Transverse colon (tissue), 3 donors: ENCODE measurements at regions not wholly inside any gene's neighbourhood (a gene's known extent, or its start where the extent isn't known, plus 50 kb on each side); places are given as distances from the start of the nearest gene placed in this dataset.

Experiments
- EP300 ChIP-seq: sonication (generic); formaldehyde crosslinking; IDR thresholded peaks from one replicate; pipeline ENCODE4 v1.6.1; 2017; ENCODE audit warnings: antibody characterized with exemption, low read depth
- POLR2AphosphoS5 ChIP-seq, 3 donors: sonication (generic); formaldehyde crosslinking; IDR thresholded peaks; one replicate each; pipeline ENCODE4 v1.6.1; 2016; ENCODE audit warnings: antibody characterized with exemption in 3 of 3

DNA sequence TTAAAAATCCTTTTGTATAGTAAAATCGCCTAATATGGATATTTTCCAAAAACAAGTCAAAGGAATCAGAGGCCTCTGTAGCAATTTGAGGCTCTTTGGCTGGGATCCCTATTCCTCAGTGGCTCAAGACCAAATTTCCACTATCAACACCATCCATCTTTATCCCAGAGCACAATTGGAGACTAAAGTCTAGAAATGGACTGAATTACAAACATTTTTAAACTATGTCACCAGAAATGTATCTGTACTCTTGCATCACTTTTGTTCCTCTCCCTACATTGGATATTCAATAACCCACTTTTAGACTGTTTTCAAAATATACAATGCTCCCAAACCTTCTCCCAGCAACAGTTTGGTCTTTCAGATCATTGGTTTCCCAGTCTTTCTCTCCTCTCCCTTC is 140.4 kb upstream of the KLHL29 start:
- TF ChIP-seq POLR2AphosphoS5 (IDR thresholded peaks at IDR 0.05) (no peak), EP300 (no peak)
